DND-41 (cell line): ENCODE measurements at regions not wholly inside any gene's neighbourhood (a gene's known extent, or its start where the extent isn't known, plus 50 kb on each side); places are given as distances from the start of the nearest gene placed in this dataset.
"Not testable (repeated sequence)": the region's sequence is repeated elsewhere in the genome, so short reads cannot be mapped to it uniquely, and the experiment has no call there.

Experiments
- ATAC-seq: fragments of 200-7000 bp; cut with Tn5 transposase; 3 replicates; pipeline ENCODE4 v1.9.1; 2021; ENCODE audit warnings: low read depth; ENCODE audit not compliant: insufficient read depth
- DNase-seq: peaks from one replicate; pipeline ENCODE4 v3.0.0-alpha.2; 2020
- H2AFZ ChIP-seq: 2 replicates; pipeline ENCODE4 v1.6.0; 2012; ENCODE audit warnings: low read depth, low read length
- H3K27ac ChIP-seq: 2 replicates; pipeline ENCODE4 v1.5.1; 2012; ENCODE audit warnings: low read length, inconsistent platforms
- H3K27me3 ChIP-seq: fragments of 200-600 bp; sonication (generic); 2 replicates; pipeline ENCODE4 v1.6.0; 2012; ENCODE audit warnings: low read length, mild to moderate bottlenecking, inconsistent platforms; ENCODE audit not compliant: insufficient read depth, poor library complexity
- H3K36me3 ChIP-seq: 2 replicates; pipeline ENCODE4 v1.5.1; 2012; ENCODE audit warnings: low read length, inconsistent platforms; ENCODE audit not compliant: insufficient read depth
- H3K4me1 ChIP-seq: 2 replicates; pipeline ENCODE4 v1.5.1; 2012; ENCODE audit warnings: mild to moderate bottlenecking, low read length; ENCODE audit not compliant: insufficient read depth
- H3K4me2 ChIP-seq: 2 replicates; pipeline ENCODE4 v1.6.0; 2012; ENCODE audit warnings: mild to moderate bottlenecking, moderate library complexity, low read length, inconsistent platforms; ENCODE audit not compliant: insufficient read depth
- H3K4me3 ChIP-seq, 2 experiments: fragments of 200-600 bp in 1 of 2; shearing (Covaris generic) in 1 of 2; 2 replicates each; pipeline ENCODE4 v1.5.1; 2012 to 2016; ENCODE audit warnings: inconsistent platforms in 2 of 2, low read length in 2 of 2, mild to moderate bottlenecking in 2 of 2, low read depth in 1 of 2, moderate library complexity in 1 of 2
- H3K79me2 ChIP-seq: 2 replicates; pipeline ENCODE4 v1.6.0; 2012; ENCODE audit warnings: low read length, inconsistent platforms; ENCODE audit not compliant: insufficient read depth
- H3K9ac ChIP-seq: 2 replicates; pipeline ENCODE4 v1.6.0; 2012; ENCODE audit warnings: low read depth, mild to moderate bottlenecking, inconsistent platforms, low read length, moderate library complexity
- H3K9me3 ChIP-seq: 2 replicates; pipeline ENCODE4 v1.5.1; 2012; ENCODE audit warnings: low read length, moderate library complexity, mild to moderate bottlenecking, inconsistent platforms; ENCODE audit not compliant: insufficient read depth, severe bottlenecking
- H4K20me1 ChIP-seq: 2 replicates; pipeline ENCODE4 v1.6.0; 2012; ENCODE audit warnings: low read length; ENCODE audit not compliant: insufficient read depth
- EZH2 ChIP-seq: IDR thresholded peaks from 3 replicates; pipeline ENCODE4 v1.6.1; 2012; ENCODE audit warnings: borderline replicate concordance, low read depth, mild to moderate bottlenecking, moderate library complexity, low read length, inconsistent platforms; ENCODE audit not compliant: severe bottlenecking
- TF ChIP-seq, protein P1 (sequence below): IDR thresholded peaks from 2 replicates; pipeline ENCODE4 v1.5.1; 2012; ENCODE audit warnings: borderline replicate concordance, low read length, moderate library complexity, mild to moderate bottlenecking; ENCODE audit not compliant: poor library complexity, severe bottlenecking; ENCODE audit errors: extremely low read depth

GRCh38 chr12:17875230-17875629 lies 214.8 kb downstream of the RERGL start:
- H3K9ac ChIP-seq = no peak overlapping the region
- no peak for TF ChIP-seq EZH2
- TF ChIP-seq, protein P1, sequence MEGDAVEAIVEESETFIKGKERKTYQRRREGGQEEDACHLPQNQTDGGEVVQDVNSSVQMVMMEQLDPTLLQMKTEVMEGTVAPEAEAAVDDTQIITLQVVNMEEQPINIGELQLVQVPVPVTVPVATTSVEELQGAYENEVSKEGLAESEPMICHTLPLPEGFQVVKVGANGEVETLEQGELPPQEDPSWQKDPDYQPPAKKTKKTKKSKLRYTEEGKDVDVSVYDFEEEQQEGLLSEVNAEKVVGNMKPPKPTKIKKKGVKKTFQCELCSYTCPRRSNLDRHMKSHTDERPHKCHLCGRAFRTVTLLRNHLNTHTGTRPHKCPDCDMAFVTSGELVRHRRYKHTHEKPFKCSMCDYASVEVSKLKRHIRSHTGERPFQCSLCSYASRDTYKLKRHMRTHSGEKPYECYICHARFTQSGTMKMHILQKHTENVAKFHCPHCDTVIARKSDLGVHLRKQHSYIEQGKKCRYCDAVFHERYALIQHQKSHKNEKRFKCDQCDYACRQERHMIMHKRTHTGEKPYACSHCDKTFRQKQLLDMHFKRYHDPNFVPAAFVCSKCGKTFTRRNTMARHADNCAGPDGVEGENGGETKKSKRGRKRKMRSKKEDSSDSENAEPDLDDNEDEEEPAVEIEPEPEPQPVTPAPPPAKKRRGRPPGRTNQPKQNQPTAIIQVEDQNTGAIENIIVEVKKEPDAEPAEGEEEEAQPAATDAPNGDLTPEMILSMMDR = no peak
- H3K4me2 ChIP-seq = no peak overlapping the region
- H3K4me3 ChIP-seq = no peak overlapping the region
- no peaks in the 10 kb centered on the region for H3K4me1 ChIP-seq
- DNase-seq (no peak), ATAC-seq (no peak)
- H2AFZ ChIP-seq = no peak overlapping the region
- no peaks in the 10 kb centered on the region for H3K79me2 ChIP-seq
- H3K9me3 ChIP-seq = no peaks in the 10 kb centered on the region
- H4K20me1 ChIP-seq = no peaks in the 10 kb centered on the region
- no peak overlapping the region for H3K27ac ChIP-seq
- no peaks in the 10 kb centered on the region for H3K27me3 ChIP-seq
- H3K36me3 ChIP-seq = no peaks in the 10 kb centered on the region

GRCh38 chr12:17866802-17867201 lies 223.2 kb downstream of the RERGL start:
- H3K4me1 ChIP-seq = no peaks in the 10 kb centered on the region
- no peak for DNase-seq
- no peak overlapping the region for H3K27ac ChIP-seq
- H3K9ac ChIP-seq = no peak overlapping the region
- no peaks in the 10 kb centered on the region for H4K20me1 ChIP-seq
- H3K4me2 ChIP-seq = no peak overlapping the region
- H3K36me3 ChIP-seq = no peaks in the 10 kb centered on the region
- H3K27me3 ChIP-seq = no peaks in the 10 kb centered on the region
- no peak overlapping the region for H3K4me3 ChIP-seq
- H3K9me3 ChIP-seq = no peaks in the 10 kb centered on the region
- H2AFZ ChIP-seq = no peak overlapping the region
- TF ChIP-seq, protein P1 = no peak
- TF ChIP-seq EZH2 = no peak
- H3K79me2 ChIP-seq = no peaks in the 10 kb centered on the region
- no peak for ATAC-seq

DNA sequence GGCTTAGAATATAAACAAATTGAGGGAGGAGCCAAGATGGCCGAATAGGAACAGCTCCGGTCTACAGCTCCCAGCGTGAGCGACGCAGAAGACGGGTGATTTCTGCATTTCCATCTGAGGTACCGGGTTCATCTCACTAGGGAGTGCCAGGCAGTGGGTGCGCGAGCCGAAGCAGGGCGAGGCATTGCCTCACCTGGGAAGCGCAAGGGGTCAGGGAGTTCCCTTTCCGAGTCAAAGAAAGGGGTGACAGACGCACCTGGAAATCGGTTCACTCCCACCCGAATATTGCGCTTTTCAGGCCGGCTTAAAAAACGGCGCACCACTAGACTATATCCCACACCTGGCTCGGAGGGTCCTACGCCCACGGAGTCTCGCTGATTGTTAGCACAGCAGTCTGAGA lies 234.4 kb downstream of the RERGL start:
- H3K27ac ChIP-seq, H2AFZ ChIP-seq, H3K4me1 ChIP-seq, H3K27me3 ChIP-seq, DNase-seq, ATAC-seq, H3K9ac ChIP-seq, H3K79me2 ChIP-seq, H4K20me1 ChIP-seq, H3K36me3 ChIP-seq, H3K4me2 ChIP-seq, H3K9me3 ChIP-seq, H3K4me3 ChIP-seq: not testable (repeated sequence)

DNA sequence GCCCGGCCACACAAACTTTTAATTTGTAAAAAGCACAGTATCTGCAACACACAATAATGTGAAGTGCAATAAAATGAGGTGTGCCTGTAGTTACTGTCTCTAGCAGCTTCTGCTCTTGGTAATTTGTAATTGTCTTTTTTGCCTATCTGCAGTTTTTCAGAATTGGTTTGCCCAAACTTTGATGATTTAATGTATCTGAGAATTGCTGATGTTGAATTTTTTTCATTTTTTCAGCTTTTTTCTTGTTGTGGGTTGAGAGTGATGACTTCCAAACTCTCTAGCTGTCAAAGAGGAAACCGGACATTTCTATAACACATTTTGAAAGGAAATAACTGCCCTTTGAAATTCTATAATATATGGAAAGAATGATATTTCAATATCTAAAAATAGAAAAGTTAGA lies 236.9 kb downstream of the RERGL start:
- peaks cover 6% of the 10 kb centered on the region for H3K9me3 ChIP-seq

More for the DNA sequence above, 236.9 kb downstream of the RERGL start:
- no peaks in the 10 kb centered on the region for H3K27me3 ChIP-seq
- no peaks in the 10 kb centered on the region for H3K36me3 ChIP-seq
- H3K9ac ChIP-seq = no peak overlapping the region
- DNase-seq = no peak
- H4K20me1 ChIP-seq = no peaks in the 10 kb centered on the region
- ATAC-seq = no peak
- H3K4me2 ChIP-seq = no peak overlapping the region
- no peaks in the 10 kb centered on the region for H3K79me2 ChIP-seq
- no peaks in the 10 kb centered on the region for H3K4me1 ChIP-seq
- no peak overlapping the region for H2AFZ ChIP-seq
- H3K27ac ChIP-seq = no peak overlapping the region
- no peak for TF ChIP-seq EZH2
- TF ChIP-seq, protein P1 = no peak
- no peak overlapping the region for H3K4me3 ChIP-seq
